GM19438 (cell line): ENCODE measurements at regions not wholly inside any gene's neighbourhood (a gene's known extent, or its start where the extent isn't known, plus 50 kb on each side); places are given as distances from the start of the nearest gene placed in this dataset.
"Not testable (repeated sequence)": the region's sequence is repeated elsewhere in the genome, so short reads cannot be mapped to it uniquely, and the experiment has no call there.

Source experiments
- ATAC-seq: cut with Tn5 transposase; IDR thresholded peaks from one replicate; pipeline ENCODE4 v1.9.1; 2021; ENCODE audit warnings: low read depth; ENCODE audit not compliant: unreplicated experiment

GRCh38 chr4:177227636-177228035 is 82.0 kb upstream of the NEIL3 start:
- no peak for ATAC-seq

GRCh38 chr4:177228599-177228998 is 81.1 kb upstream of the NEIL3 start:
- no peak for ATAC-seq

- ATAC-seq = no peak
These were observed 80.3 kb upstream of the NEIL3 start for GRCh38 chr4:177229331-177229730.

- no peak for ATAC-seq
These were observed 77.2 kb upstream of the NEIL3 start for GRCh38 chr4:177232473-177232872.

DNA sequence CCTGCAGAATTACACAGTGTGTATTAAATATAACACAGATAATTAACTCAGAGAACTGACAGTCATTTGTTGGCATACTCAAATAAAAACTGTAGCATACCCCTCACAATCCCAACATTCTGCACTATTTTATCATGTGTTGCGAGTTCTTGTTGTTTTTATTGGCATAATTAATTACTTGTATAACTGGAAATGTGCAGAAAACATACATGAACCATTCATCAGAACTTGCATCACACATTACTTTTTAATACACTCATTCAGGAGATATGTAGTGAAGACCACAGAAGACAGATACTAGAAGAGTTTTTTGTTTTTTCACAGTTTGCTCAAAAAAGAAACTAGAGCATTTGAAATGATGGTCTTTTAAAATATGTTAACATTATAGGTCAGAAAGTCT is 74.6 kb upstream of the NEIL3 start:
- no peak for ATAC-seq

DNA sequence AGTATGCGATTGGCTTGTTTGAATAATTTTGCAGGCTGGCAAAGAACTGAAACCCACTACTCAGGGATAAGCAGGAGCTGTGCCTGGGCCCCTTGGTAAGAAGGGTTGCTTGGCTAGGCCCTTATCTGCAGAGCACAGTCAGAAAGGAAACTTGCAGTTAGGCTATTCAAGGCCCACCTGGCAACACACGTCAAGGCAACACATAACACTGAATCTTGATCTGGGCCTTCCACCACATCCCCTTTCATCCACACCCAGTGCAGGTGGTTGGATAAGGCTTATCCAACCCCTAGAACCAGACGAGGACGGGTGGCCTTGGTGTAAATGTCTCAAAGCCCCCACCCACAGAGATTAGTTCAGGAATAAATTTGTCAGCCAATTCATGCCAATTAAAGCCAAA is 72.8 kb upstream of the NEIL3 start:
- ATAC-seq = no peak

DNA sequence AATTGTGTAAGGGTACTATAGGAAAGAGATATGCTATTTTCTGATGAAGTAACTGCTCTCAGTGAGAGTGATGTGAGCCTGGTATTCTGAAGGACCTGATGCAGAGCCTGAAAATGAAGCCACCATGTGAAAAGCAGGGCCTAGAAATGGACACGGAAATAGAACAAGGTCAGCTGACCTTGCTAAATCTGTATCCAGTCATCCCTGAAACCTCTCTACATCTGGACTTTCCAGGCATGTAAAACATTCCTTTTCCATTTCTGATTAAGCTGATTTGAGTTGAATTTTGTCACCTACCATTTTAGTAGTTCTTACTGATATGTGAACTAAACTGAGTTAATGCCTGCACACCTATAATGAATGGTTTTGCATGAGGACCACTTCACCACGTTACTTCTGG is 72.4 kb upstream of the NEIL3 start:
- ATAC-seq = no peak

DNA sequence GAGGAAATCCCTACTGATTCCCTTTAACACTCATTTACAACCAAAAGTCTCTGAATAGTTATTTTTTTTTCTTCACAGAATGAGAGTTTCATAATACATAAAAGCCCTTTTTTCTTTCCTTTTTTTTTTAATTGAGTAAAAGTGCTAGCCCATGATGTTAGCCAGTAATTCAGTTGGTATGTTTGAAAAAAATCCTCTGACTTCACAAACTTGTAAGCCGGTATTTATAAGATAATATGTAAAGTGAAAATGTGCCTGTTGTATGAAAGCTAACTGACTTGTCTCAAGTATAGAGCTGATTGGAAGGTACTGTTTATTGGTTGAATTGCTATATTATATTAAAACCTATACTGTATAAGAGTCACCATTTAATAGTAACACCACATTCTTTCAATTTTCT is 70.2 kb upstream of the NEIL3 start:
- no peak for ATAC-seq

GRCh38 chr4:177239878-177240277 is 69.8 kb upstream of the NEIL3 start:
- ATAC-seq = no peak

GRCh38 chr4:177242651-177243286 is 66.9 kb upstream of the NEIL3 start:
- no peak for ATAC-seq

- no peak for ATAC-seq
These were observed 62.8 kb upstream of the NEIL3 start for GRCh38 chr4:177246641-177247584.

- ATAC-seq = peak; percentile 96
These were observed 59.5 kb upstream of the NEIL3 start for GRCh38 chr4:177250056-177250696.

DNA sequence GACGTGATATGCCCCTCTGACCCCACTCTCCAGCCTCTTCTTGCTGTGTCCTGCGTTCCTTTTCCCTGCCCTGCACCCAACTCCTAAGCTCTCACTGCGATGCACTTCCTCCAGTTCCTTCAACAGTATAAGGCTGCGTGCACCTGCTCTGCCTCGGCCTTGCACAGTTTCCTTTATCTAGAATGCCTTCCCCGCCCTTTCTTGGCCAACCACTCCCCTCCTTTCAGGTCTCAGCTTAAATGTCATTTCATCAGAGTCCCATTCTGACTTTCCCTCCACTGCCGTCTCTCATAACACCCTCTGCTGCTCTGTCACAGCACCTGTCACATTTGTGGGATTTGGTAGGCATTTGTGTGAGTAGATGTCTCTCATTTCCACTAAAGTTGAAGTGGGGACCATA is 58.4 kb upstream of the NEIL3 start:
- no peak for ATAC-seq

GRCh38 chr4:177255359-177255758 is 54.3 kb upstream of the NEIL3 start:
- no peak for ATAC-seq

GRCh38 chr4:177256950-177257349 is 52.7 kb upstream of the NEIL3 start:
- ATAC-seq = no peak

- not testable (repeated sequence) for ATAC-seq
These were observed 50.2 kb upstream of the NEIL3 start for GRCh38 chr4:177259466-177259865.
